Duodenal mucosa (tissue), 2 donors: ENCODE measurements at regions not wholly inside any gene's neighbourhood (a gene's known extent, or its start where the extent isn't known, plus 50 kb on each side); places are given as distances from the start of the nearest gene placed in this dataset.
"Not testable (repeated sequence)": the region's sequence is repeated elsewhere in the genome, so short reads cannot be mapped to it uniquely, and the experiment has no call there.

ENCODE experiments used
- H3K27ac ChIP-seq: one replicate; pipeline ENCODE4 v1.7.0; 2013; ENCODE audit warnings: low read depth, low read length
- H3K27me3 ChIP-seq, 2 donors: one replicate each; pipeline ENCODE4 v1.7.0; 2013; ENCODE audit warnings: low read length in 2 of 2, control low read depth in 1 of 2; ENCODE audit not compliant: insufficient read depth in 2 of 2, control insufficient read depth in 1 of 2
- H3K36me3 ChIP-seq, 2 donors: one replicate each; pipeline ENCODE4 v1.7.0; 2013; ENCODE audit warnings: low read length in 2 of 2, control low read depth in 1 of 2; ENCODE audit not compliant: insufficient read depth in 2 of 2, control insufficient read depth in 1 of 2
- H3K4me1 ChIP-seq, 2 donors: one replicate each; pipeline ENCODE4 v1.7.0; 2013; ENCODE audit warnings: low read length in 2 of 2, control low read depth in 1 of 2; ENCODE audit not compliant: insufficient read depth in 2 of 2, control insufficient read depth in 1 of 2
- H3K4me3 ChIP-seq, 2 donors: one replicate each; pipeline ENCODE4 v1.7.0; 2013; ENCODE audit warnings: low read length in 2 of 2, low read depth in 1 of 2
- H3K9ac ChIP-seq, 2 donors: one replicate each; pipeline ENCODE4 v1.7.0; 2013; ENCODE audit warnings: low read length in 2 of 2, low read depth in 1 of 2
- H3K9me3 ChIP-seq, 2 donors: one replicate each; pipeline ENCODE4 v1.7.0; 2013; ENCODE audit warnings: low read length in 2 of 2, control low read depth in 1 of 2; ENCODE audit not compliant: control insufficient read depth in 1 of 2

DNA sequence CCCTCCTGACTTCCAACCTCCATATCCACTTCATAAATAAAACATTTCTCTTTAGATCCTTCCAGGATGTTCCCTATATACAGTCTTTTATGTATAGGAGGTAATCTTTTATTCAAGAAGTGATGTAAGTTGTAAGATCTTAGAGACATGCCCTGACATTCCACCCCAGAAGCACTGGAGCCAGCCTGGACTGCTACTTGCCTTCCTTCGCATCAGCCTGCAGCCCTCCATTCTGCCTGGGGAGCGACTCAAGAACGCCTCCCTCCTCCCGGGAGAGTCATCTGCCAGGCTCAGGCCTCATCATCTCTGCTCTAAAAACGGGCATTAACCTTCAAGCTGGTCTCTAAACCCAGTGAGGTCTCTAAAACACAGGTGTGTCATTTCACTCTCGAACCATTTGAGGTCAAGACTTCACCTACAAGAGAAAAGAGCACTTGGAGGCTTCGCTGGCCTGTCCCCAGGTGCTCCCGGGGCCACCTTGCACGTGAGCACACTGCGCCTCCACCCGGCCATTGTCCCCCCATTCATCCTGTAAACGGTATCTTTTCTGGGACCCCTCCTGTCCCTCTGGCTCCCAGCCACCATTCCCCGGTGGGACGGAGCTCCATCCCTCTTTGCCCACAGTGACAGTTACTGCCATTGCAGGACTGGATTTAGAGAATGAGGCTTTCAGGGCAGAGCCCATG is 107.5 kb upstream of the PDE10A start:
- no peaks in the 10 kb centered on the region for H3K4me1 ChIP-seq
- H3K9me3 ChIP-seq: no peaks in the 10 kb centered on the region
- no peaks in the 10 kb centered on the region for H3K36me3 ChIP-seq
- H3K9ac ChIP-seq: no peak overlapping the region
- H3K27me3 ChIP-seq: peaks cover 2 to 4% of the 10 kb centered on the region in 2 donors
- H3K4me3 ChIP-seq: no peak overlapping the region
- H3K27ac ChIP-seq: no peak overlapping the region

DNA sequence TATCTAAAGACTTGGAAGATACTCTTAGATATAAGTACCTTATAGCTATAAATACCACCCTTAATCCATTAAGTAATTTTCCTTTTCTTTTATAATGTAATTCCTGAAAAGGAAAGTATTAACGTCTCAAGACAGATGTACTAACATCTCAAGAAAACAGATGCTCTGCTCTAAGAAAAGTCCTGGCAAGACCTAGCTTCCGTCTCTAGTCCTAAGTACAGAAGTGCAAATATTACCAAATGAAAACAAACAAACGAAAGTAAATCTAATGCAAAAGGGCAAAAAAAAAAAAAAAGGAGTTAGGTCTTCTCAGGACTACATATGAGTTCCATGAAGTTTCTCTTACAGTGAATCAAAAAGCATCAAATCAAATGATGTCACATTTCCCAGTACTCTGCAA is 106.8 kb upstream of the PDE10A start:
- Histone ChIP-seq H3K9ac (no peak overlapping the region), H3K36me3 (no peaks in the 10 kb centered on the region), H3K9me3 (no peaks in the 10 kb centered on the region), H3K4me1 (no peaks in the 10 kb centered on the region), H3K27me3 (no peaks in the 10 kb centered on the region), H3K4me3 (no peak overlapping the region), H3K27ac (no peak overlapping the region)

DNA sequence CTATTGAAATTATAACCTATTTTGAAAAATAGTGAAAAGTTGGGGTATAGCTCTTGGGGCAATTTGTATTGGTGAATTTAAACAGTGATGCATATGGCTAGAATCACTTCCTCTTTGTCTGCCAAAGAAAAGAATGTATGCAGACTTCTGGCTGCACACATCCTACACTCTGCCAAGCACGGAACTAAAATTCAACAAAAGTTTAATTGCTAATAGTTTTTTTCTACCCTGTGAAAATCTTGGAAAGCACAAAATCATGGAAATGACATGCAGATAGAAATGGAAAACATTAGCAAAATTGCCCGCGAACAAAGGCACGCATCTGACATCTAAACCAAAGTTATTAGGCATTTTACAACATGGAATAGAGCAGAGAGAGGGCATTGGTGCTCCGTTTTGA is 106.4 kb upstream of the PDE10A start:
- Histone ChIP-seq H3K36me3 (no peaks in the 10 kb centered on the region), H3K9me3 (no peaks in the 10 kb centered on the region), H3K9ac (no peak overlapping the region), H3K27me3 (no peaks in the 10 kb centered on the region), H3K27ac (no peak overlapping the region), H3K4me1 (no peaks in the 10 kb centered on the region), H3K4me3 (no peak overlapping the region)

DNA sequence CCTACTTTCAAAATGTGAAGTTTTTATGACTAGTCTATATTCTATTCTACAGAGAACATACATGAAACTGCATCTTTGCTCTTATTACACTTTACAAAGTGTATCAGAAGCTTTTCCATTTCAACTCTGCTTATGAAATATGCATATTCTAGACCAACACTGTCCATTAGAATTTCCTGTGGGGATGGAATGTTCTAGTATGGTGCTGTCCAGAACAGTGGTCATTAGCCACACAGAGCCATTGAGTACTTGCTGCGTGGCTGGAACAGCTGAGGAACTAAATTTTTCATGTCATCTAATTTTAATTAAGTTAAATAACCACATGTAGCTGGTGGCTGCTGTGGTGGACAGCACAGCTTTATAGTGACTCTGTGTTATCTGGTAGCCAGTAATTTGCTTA is 105.9 kb upstream of the PDE10A start:
- H3K9ac ChIP-seq: no peak overlapping the region
- no peak overlapping the region for H3K27ac ChIP-seq
- no peak overlapping the region for H3K4me3 ChIP-seq
- H3K36me3 ChIP-seq: no peaks in the 10 kb centered on the region
- no peaks in the 10 kb centered on the region for H3K4me1 ChIP-seq
- no peaks in the 10 kb centered on the region for H3K9me3 ChIP-seq
- no peaks in the 10 kb centered on the region for H3K27me3 ChIP-seq

DNA sequence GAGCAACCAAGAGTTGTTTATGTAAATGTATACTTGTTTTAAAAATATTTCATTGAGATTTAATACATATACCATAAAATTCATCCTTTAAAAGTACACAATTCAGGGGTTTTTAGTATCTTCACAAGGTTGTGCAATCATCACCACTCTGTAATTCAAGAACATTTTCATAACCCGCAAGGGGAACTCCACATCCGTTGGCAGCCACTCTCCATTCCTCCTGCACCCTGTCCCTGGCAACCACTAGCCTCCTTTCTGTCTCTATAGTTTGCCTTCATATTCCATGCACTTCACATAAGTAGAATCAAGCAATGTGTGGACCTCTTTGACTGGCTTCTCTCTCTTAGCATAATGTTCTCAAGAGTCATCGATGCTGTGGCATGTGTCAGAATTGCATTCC is 104.2 kb upstream of the PDE10A start:
- Histone ChIP-seq H3K27ac (no peak overlapping the region), H3K4me1 (no peaks in the 10 kb centered on the region), H3K9me3 (no peaks in the 10 kb centered on the region)

DNA sequence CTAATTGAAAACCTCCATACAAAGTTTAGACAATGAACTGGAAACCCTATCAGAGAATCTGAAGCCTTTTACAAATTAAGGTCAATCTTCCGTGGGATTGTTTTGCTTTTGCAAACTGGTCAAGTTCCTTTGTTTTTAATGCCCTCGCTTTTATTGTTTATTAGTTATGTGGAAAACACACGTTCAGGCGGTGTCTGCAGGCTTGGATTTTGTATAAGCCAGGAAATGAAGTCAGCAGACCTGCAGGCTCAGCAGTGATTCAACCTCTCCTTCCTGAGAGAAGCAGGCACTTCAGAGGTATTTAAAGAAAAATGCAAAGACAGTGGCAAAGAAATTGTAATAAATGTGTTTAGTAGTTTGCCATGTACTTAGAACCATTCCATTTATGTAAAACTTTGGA is 103.4 kb upstream of the PDE10A start:
- no peak overlapping the region for H3K9ac ChIP-seq
- H3K4me1 ChIP-seq: no peaks in the 10 kb centered on the region
- H3K27ac ChIP-seq: no peak overlapping the region
- peaks cover 0 to 4% of the 10 kb centered on the region in 2 donors for H3K9me3 ChIP-seq
- no peaks in the 10 kb centered on the region for H3K36me3 ChIP-seq
- no peak overlapping the region for H3K4me3 ChIP-seq
- no peaks in the 10 kb centered on the region for H3K27me3 ChIP-seq

More for the DNA sequence above, 104.2 kb upstream of the PDE10A start:
- no peak overlapping the region for H3K9ac ChIP-seq
- no peaks in the 10 kb centered on the region for H3K27me3 ChIP-seq
- H3K4me3 ChIP-seq: no peak overlapping the region
- H3K36me3 ChIP-seq: no peaks in the 10 kb centered on the region

DNA sequence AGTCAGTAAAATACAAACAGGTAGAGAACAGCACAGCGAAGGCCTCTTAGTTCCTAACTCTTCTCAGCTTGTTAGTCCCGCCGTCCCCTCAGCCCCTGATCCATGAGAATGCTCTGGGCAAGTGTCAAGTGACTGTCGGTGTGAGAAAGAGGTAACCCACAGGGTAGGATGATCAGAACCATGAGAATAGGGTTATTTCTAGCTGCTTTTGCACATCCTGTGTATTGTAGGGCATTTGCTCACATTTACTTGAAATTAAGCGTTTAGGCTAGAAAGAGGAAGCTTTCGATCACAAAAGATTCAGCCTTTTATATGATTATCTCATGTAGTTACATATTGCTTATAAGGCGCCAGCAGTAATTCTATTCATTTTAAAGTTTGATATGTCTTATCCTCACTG is 103.0 kb upstream of the PDE10A start:
- H3K9ac ChIP-seq: no peak overlapping the region
- no peaks in the 10 kb centered on the region for H3K36me3 ChIP-seq
- H3K4me1 ChIP-seq: no peaks in the 10 kb centered on the region
- H3K27ac ChIP-seq: no peak overlapping the region
- H3K27me3 ChIP-seq: no peaks in the 10 kb centered on the region
- H3K9me3 ChIP-seq: peaks cover 0 to 4% of the 10 kb centered on the region in 2 donors
- H3K4me3 ChIP-seq: no peak overlapping the region

DNA sequence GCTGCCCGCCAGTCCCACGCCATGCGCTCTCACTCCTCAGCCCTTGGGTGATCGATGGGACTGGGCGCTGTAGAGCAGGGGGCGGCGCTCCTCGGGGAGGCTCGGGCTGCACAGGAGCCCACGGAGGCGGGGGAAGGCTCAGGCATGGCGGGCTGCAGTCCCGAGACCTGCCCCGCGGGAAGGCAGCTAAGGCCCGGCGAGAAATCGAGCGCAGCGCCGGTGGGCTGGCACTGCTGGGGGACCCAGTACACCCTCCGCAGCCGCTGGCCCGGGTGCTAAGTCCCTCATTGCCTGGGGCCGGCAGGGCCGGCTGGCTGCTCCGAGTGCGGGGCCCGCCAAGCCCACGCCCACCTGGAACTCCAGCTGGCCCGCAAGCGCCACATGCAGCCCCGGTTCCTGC is 102.2 kb upstream of the PDE10A start:
- H3K4me3 ChIP-seq, H3K9me3 ChIP-seq, H3K27ac ChIP-seq, H3K36me3 ChIP-seq, H3K27me3 ChIP-seq, H3K4me1 ChIP-seq, H3K9ac ChIP-seq: not testable (repeated sequence)

DNA sequence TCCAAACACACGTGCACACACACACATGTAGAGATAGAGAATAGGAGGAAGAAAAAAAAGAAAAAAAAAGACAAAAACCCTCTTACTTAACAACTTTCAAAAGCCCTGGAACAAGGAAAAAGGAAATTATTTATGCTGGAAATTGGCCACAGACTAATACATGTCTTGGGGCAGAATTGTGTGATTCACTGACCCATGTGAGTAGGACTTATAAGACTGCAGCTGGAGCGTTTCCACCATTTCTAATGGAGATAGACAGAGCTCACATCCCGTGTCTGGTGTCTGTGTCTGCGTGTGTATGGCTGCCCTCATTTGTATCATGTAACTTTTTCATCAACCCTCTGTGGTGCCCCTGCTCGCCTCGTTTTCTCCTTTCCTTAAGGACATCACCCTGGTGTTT is 99.8 kb upstream of the PDE10A start:
- Histone ChIP-seq H3K4me1 (no peaks in the 10 kb centered on the region), H3K9me3 (peaks cover 0 to 4% of the 10 kb centered on the region in 2 donors), H3K4me3 (no peak overlapping the region), H3K9ac (no peak overlapping the region), H3K27me3 (no peaks in the 10 kb centered on the region), H3K36me3 (no peaks in the 10 kb centered on the region), H3K27ac (no peak overlapping the region)

DNA sequence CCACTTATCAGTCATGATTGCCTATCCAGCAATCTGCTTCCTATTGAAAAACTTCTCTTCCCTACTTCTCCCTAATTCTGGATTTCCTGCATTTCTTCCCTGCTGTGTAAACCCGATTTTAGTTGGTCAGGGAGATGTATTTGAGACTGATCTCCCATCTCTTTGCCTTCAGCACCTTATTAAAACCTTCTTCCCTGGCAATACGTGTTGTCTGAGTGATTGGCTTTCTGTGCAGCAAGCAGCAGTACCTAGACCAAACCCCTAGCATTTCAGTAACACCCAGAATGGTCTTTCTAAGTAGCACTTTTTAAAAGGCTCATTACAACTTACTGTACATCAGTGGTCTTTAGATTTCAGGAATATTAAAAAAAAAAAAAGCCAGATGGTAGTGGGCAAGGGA is 99.1 kb upstream of the PDE10A start:
- no peak overlapping the region for H3K9ac ChIP-seq
- H3K27ac ChIP-seq: no peak overlapping the region
- H3K27me3 ChIP-seq: no peaks in the 10 kb centered on the region
- peaks cover 0 to 4% of the 10 kb centered on the region in 2 donors for H3K9me3 ChIP-seq
- no peak overlapping the region for H3K4me3 ChIP-seq
- no peaks in the 10 kb centered on the region for H3K36me3 ChIP-seq
- H3K4me1 ChIP-seq: no peaks in the 10 kb centered on the region

DNA sequence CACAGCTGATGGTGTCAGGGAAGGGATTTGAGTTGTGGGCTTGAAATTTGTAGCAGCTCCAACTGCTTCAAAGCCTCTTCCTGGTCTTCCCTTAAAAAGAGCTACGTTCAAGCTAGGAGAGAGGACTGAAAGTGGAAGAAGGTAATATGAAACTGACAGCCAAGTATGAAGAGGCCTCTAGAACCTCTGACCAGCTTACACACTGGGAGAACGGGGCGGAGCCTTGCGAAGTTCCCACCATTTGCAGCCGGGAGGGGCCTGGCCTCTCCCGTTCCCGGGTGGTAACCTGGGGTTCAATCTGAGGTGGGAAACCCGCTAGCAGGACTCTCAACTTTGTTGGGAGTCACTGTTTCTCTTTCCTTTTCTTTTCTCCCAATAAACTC is 97.8 kb upstream of the PDE10A start:
- Histone ChIP-seq H3K9ac (no peak overlapping the region), H3K9me3 (peaks cover 0 to 4% of the 10 kb centered on the region in 2 donors), H3K27me3 (no peaks in the 10 kb centered on the region), H3K4me3 (no peak overlapping the region), H3K36me3 (no peaks in the 10 kb centered on the region), H3K27ac (no peak overlapping the region), H3K4me1 (no peaks in the 10 kb centered on the region)
